Neural cell (in vitro differentiated cells): ENCODE measurements at regions not wholly inside any gene's neighbourhood (a gene's known extent, or its start where the extent isn't known, plus 50 kb on each side); places are given as distances from the start of the nearest gene placed in this dataset.
A peak's percentile ranks its signal among the peaks of the same experiment; 100 is the strongest.

ENCODE experiments used
- H2AFZ ChIP-seq: fragments of 200-600, 300-800 bp; sonication (generic), shearing (Covaris generic); 2 replicates; pipeline ENCODE4 v1.6.0; 2014; ENCODE audit warnings: low read depth, mild to moderate bottlenecking, antibody characterized with exemption, low read length, moderate library complexity
- H3F3A ChIP-seq: fragments of 200-600 bp; shearing (Covaris generic); 2 replicates; pipeline ENCODE4 v1.6.1; 2016; ENCODE audit warnings: mild to moderate bottlenecking, moderate library complexity, mixed read lengths, antibody characterized with exemption, low read length; ENCODE audit not compliant: insufficient read depth, poor library complexity, severe bottlenecking
- H3K27ac ChIP-seq: fragments of 200-600, 300-800 bp; sonication (generic), shearing (Covaris generic); 2 replicates; pipeline ENCODE4 v1.5.1; 2014; ENCODE audit warnings: mild to moderate bottlenecking, low read length, moderate library complexity
- H3K27me3 ChIP-seq: fragments of 300-800, 200-600 bp; sonication (generic), shearing (Covaris generic); 2 replicates; pipeline ENCODE4 v1.6.0; 2014; ENCODE audit warnings: mild to moderate bottlenecking, low read depth, low read length, moderate library complexity; ENCODE audit not compliant: insufficient read depth
- H3K36me3 ChIP-seq: fragments of 300-800, 200-600 bp; sonication (generic), shearing (Covaris generic); 2 replicates; pipeline ENCODE4 v1.5.1; 2014; ENCODE audit warnings: mild to moderate bottlenecking, antibody characterized with exemption, low read length, moderate library complexity; ENCODE audit not compliant: insufficient read depth
- H3K4me2 ChIP-seq: fragments of 300-800, 200-600 bp; sonication (generic), shearing (Covaris generic); 2 replicates; pipeline ENCODE4 v1.6.0; 2014; ENCODE audit warnings: mild to moderate bottlenecking, low read length
- H3K4me3 ChIP-seq: fragments of 300-800, 200-600 bp; sonication (generic), shearing (Covaris generic); 2 replicates; pipeline ENCODE4 v1.5.1; 2014; ENCODE audit warnings: mild to moderate bottlenecking, low read length, moderate library complexity
- H3K79me2 ChIP-seq: fragments of 200-600 bp; shearing (Covaris generic); replicated peaks from 2 replicates; pipeline ENCODE4 v1.6.0; 2014; ENCODE audit warnings: mild to moderate bottlenecking, low read length, moderate library complexity; ENCODE audit not compliant: insufficient read depth
- H3K9ac ChIP-seq: fragments of 300-800, 200-600 bp; sonication (generic), shearing (Covaris generic); 2 replicates; pipeline ENCODE4 v1.6.1; 2016; ENCODE audit warnings: mild to moderate bottlenecking, low read length, mixed read lengths
- H3K9me2 ChIP-seq: fragments of 200-600 bp; shearing (Covaris generic); 2 replicates; pipeline ENCODE4 v1.6.1; 2016; ENCODE audit warnings: mild to moderate bottlenecking, low read length, mixed read lengths; ENCODE audit not compliant: insufficient read depth
- H3K9me3 ChIP-seq: fragments of 200-600, 300-800 bp; sonication (generic), shearing (Covaris generic); 2 replicates; pipeline ENCODE4 v1.6.1; 2016; ENCODE audit warnings: mild to moderate bottlenecking, mixed run types, low read length, moderate library complexity, mixed read lengths
- H4K20me1 ChIP-seq: fragments of 200-600 bp; shearing (Covaris generic); 2 replicates; pipeline ENCODE4 v1.6.1; 2016; ENCODE audit warnings: mild to moderate bottlenecking, mixed run types; ENCODE audit not compliant: insufficient read depth
- CTCF ChIP-seq: fragments of 450-650 bp; IDR thresholded peaks from 2 replicates; pipeline ENCODE4 v1.5.1; 2014; ENCODE audit warnings: antibody characterized with exemption, mild to moderate bottlenecking, moderate library complexity; ENCODE audit not compliant: poor library complexity, severe bottlenecking
- EP300 ChIP-seq: fragments of 450-650 bp; conservative IDR thresholded peaks from 2 replicates; pipeline ENCODE4 v1.6.1; 2014; ENCODE audit warnings: antibody characterized with exemption, mild to moderate bottlenecking, moderate library complexity; ENCODE audit not compliant: poor library complexity, severe bottlenecking
- EZH2 ChIP-seq: fragments of 200-600, 300-800 bp; shearing (Covaris generic), sonication (generic); IDR thresholded peaks from 2 replicates; pipeline ENCODE4 v1.6.1; 2014; ENCODE audit warnings: antibody characterized with exemption, low read length, borderline replicate concordance, mild to moderate bottlenecking; ENCODE audit not compliant: insufficient read depth, poor library complexity, severe bottlenecking
- MXI1 ChIP-seq: fragments of 450-650 bp; conservative IDR thresholded peaks from 2 replicates; pipeline ENCODE4 v1.6.1; 2014; ENCODE audit warnings: antibody characterized with exemption, mild to moderate bottlenecking; ENCODE audit not compliant: poor library complexity, severe bottlenecking
- POLR2AphosphoS5 ChIP-seq: IDR thresholded peaks from 2 replicates; pipeline ENCODE4 v1.6.1; 2012
- RAD21 ChIP-seq: fragments of 450-650 bp; conservative IDR thresholded peaks from 2 replicates; pipeline ENCODE4 v1.6.1; 2014; ENCODE audit warnings: antibody characterized with exemption, mild to moderate bottlenecking, moderate library complexity
- REST ChIP-seq: IDR thresholded peaks from 2 replicates; pipeline ENCODE4 v1.6.1; 2012; ENCODE audit warnings: borderline replicate concordance
- SMC3 ChIP-seq: fragments of 450-650 bp; conservative IDR thresholded peaks from 2 replicates; pipeline ENCODE4 v1.6.1; 2014; ENCODE audit warnings: antibody characterized with exemption, mild to moderate bottlenecking, moderate library complexity; ENCODE audit not compliant: poor library complexity
- TAF1 ChIP-seq: IDR thresholded peaks from 2 replicates; pipeline ENCODE4 v1.6.1; 2012; ENCODE audit warnings: low read depth

GRCh38 chr2:211187602-211188001 is 631.2 kb downstream of the CPS1 start:
- no peaks in the 10 kb centered on the region for H3K9me2 ChIP-seq
- H3K27me3 ChIP-seq = no peaks in the 10 kb centered on the region
- H3K9ac ChIP-seq = no peak overlapping the region
- H3F3A ChIP-seq = no peaks in the 10 kb centered on the region
- H3K4me3 ChIP-seq = no peak overlapping the region
- H2AFZ ChIP-seq = no peak overlapping the region
- H3K9me3 ChIP-seq = no peaks in the 10 kb centered on the region
- H3K79me2 ChIP-seq = no peaks in the 10 kb centered on the region
- no peak overlapping the region for H3K4me2 ChIP-seq
- H3K36me3 ChIP-seq = no peaks in the 10 kb centered on the region
- no peak for TF ChIP-seq SMC3
- TF ChIP-seq REST = no peak
- TF ChIP-seq MXI1 = no peak
- TF ChIP-seq POLR2AphosphoS5 = peak; percentile 42
- TF ChIP-seq EP300 = peak; percentile 95
- H4K20me1 ChIP-seq = no peaks in the 10 kb centered on the region
- H3K27ac ChIP-seq = no peak overlapping the region

GRCh38 chr2:211203986-211204385 is 647.6 kb downstream of the CPS1 start:
- H3K4me3 ChIP-seq = no peak overlapping the region

More at GRCh38 chr2:211203986-211204385, 647.6 kb downstream of the CPS1 start:
- no peak overlapping the region for H3K4me2 ChIP-seq
- H3K9me3 ChIP-seq = no peaks in the 10 kb centered on the region
- H3K36me3 ChIP-seq = no peaks in the 10 kb centered on the region
- no peaks in the 10 kb centered on the region for H3K27me3 ChIP-seq
- no peak overlapping the region for H2AFZ ChIP-seq
- H3K27ac ChIP-seq = no peak overlapping the region
- TF ChIP-seq EZH2 = no peak
- TF ChIP-seq EP300 = no peak
- TF ChIP-seq MXI1 = no peak
- TF ChIP-seq POLR2AphosphoS5 = no peak
- no peak for TF ChIP-seq TAF1
- no peak for TF ChIP-seq RAD21
- no peak for TF ChIP-seq REST
- TF ChIP-seq SMC3 = no peak
- TF ChIP-seq CTCF = no peak
- no peaks in the 10 kb centered on the region for H3K9me2 ChIP-seq
- H3F3A ChIP-seq = no peaks in the 10 kb centered on the region
- H3K79me2 ChIP-seq = no peaks in the 10 kb centered on the region
- H3K9ac ChIP-seq = no peak overlapping the region
- H4K20me1 ChIP-seq = no peaks in the 10 kb centered on the region
